ENCODE measurements at regions not wholly inside any gene's neighbourhood (a gene's known extent, or its start where the extent isn't known, plus 50 kb on each side); places are given as distances from the start of the nearest gene placed in this dataset.

- TF ChIP-seq CTCF (conservative IDR thresholded peaks at IDR 0.05; ENCODE audit: low read depth, low read length): no peak
- no peak for DNase-seq (ENCODE audit: low read depth)
- no peak overlapping the region for H3K4me3 ChIP-seq (ENCODE audit: low read depth, low read length)
Observed at GRCh38 chr11:29017941-29018340, 909.8 kb downstream of the METTL15 start.

GRCh38 chr11:29012507-29012906 is 904.3 kb downstream of the METTL15 start:
- DNase-seq (ENCODE audit: low read depth): no peak
- no peak overlapping the region for H3K4me3 ChIP-seq (ENCODE audit: low read depth, low read length)
- TF ChIP-seq CTCF (conservative IDR thresholded peaks at IDR 0.05; ENCODE audit: low read depth, low read length): no peak

GRCh38 chr11:29009426-29009825 is 901.2 kb downstream of the METTL15 start:
- H3K4me3 ChIP-seq (ENCODE audit: low read depth, low read length): no peak overlapping the region
- DNase-seq (ENCODE audit: low read depth): no peak
- no peak for TF ChIP-seq CTCF (conservative IDR thresholded peaks at IDR 0.05; ENCODE audit: low read depth, low read length)

- DNase-seq (ENCODE audit: low read depth): no peak
- no peak for TF ChIP-seq CTCF (conservative IDR thresholded peaks at IDR 0.05; ENCODE audit: low read depth, low read length)
- H3K4me3 ChIP-seq (ENCODE audit: low read depth, low read length): no peak overlapping the region
Observed at GRCh38 chr11:29008481-29008880, 900.3 kb downstream of the METTL15 start.

- no peak overlapping the region for H3K4me3 ChIP-seq (ENCODE audit: low read depth, low read length)
- TF ChIP-seq CTCF (conservative IDR thresholded peaks at IDR 0.05; ENCODE audit: low read depth, low read length): no peak
- no peak for DNase-seq (ENCODE audit: low read depth)
Observed at GRCh38 chr11:29006668-29007067, 898.5 kb downstream of the METTL15 start.

- DNase-seq (ENCODE audit: low read depth): no peak
- no peak overlapping the region for H3K4me3 ChIP-seq (ENCODE audit: low read depth, low read length)
- peak; percentile 4 for TF ChIP-seq CTCF (conservative IDR thresholded peaks at IDR 0.05; ENCODE audit: low read depth, low read length)
Observed at GRCh38 chr11:29005401-29005980, 897.3 kb downstream of the METTL15 start.

- DNase-seq (ENCODE audit: low read depth): no peak
- TF ChIP-seq CTCF (conservative IDR thresholded peaks at IDR 0.05; ENCODE audit: low read depth, low read length): no peak
- no peak overlapping the region for H3K4me3 ChIP-seq (ENCODE audit: low read depth, low read length)
Observed at GRCh38 chr11:29002816-29003215, 894.6 kb downstream of the METTL15 start.

Measured in epithelial cell of proximal tubule (primary cell).